ENCODE measurements at regions not wholly inside any gene's neighbourhood (a gene's known extent, or its start where the extent isn't known, plus 50 kb on each side); places are given as distances from the start of the nearest gene placed in this dataset.

DNA sequence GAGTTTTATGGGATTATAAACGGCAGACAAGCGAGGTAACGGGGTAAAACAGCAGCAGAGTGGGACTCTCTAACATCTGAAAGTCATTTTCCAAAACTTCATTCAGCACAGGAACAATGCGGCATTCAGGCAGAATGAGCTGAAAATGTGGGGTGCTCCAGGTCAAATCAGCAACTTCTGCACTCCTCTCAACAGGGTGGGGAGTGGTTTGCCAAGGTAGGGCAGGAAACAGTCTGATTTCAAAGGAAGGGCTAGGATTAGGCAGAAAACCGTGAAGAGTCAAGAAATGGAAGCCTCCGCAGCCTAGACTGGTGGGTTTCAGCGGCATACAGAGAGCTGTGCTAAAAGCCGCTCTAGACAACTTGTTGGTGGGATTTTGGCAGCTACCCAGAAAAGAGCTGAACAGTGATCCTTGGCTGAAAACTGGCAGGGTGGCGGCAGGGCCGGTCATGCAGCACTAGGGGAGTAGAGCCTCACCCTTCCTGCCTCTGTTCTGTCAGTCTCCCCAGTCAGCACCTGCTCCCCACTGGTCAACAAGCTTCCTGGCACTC is 154.2 kb upstream of the KLF12 start:
- H3K4me3 ChIP-seq (ENCODE audit: low read depth, low read length), result no peak overlapping the region
- TF ChIP-seq, protein P1, sequence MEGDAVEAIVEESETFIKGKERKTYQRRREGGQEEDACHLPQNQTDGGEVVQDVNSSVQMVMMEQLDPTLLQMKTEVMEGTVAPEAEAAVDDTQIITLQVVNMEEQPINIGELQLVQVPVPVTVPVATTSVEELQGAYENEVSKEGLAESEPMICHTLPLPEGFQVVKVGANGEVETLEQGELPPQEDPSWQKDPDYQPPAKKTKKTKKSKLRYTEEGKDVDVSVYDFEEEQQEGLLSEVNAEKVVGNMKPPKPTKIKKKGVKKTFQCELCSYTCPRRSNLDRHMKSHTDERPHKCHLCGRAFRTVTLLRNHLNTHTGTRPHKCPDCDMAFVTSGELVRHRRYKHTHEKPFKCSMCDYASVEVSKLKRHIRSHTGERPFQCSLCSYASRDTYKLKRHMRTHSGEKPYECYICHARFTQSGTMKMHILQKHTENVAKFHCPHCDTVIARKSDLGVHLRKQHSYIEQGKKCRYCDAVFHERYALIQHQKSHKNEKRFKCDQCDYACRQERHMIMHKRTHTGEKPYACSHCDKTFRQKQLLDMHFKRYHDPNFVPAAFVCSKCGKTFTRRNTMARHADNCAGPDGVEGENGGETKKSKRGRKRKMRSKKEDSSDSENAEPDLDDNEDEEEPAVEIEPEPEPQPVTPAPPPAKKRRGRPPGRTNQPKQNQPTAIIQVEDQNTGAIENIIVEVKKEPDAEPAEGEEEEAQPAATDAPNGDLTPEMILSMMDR (IDR thresholded peaks at IDR 0.05; ENCODE audit: low read depth, low read length), result no peak

DNA sequence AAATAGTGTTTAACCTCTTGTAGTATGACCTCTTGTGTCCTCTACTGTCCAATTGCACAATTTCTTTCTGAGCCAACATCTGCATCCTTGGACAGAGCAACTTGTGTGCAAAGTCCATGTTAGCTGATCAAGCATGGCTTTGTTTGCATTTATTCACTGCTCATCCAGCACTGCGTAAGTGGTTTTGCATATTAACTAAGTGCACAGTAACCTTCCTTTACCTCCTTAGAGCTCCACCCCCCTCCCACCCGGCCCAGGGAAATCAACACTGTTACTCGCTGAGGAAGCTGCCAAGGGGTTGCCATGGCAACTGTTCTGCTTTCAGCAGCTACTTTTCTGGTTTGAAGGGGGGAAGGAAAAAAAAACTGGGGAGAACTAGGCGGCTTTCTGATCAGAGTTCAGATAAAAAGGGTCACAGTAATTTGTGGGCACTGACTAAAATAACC is 153.5 kb upstream of the KLF12 start:
- TF ChIP-seq, protein P1 (IDR thresholded peaks at IDR 0.05; ENCODE audit: low read depth, low read length), result no peak
- no peak overlapping the region for H3K4me3 ChIP-seq (ENCODE audit: low read depth, low read length)

DNA sequence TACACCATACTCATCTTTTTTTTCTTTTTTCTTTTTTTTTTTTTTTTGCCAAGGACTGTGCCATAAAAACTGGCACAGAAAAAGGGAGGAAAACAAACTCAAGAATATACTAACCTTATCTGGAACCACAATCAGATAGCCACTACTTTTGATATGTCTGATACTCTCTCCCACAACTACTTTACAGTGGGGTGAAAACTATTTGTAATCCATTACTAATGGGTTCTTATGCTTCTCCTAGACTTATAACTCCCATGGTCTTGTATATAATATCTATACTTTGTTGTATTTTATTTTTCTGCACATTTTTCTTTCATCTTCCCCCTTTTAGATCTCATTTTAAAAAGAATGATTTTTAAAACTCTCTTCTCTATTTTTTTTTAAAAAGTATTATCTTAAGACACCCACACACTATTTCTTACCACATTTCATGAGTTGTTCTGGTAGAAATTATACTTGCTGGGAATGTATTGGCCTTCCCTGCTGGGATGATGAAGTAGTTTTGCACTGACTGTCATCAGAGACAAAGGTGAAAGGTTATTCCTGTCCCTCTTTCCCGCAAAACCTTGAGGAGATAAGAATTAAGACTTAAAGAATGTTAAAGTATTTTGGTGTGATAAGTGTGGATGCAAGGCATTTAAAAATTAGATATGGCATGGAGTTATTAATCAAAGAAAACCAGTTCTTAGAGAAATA is 146.7 kb upstream of the KLF12 start:
- TF ChIP-seq, protein P1 (IDR thresholded peaks at IDR 0.05; ENCODE audit: low read depth, low read length), result no peak
- no peak overlapping the region for H3K4me3 ChIP-seq (ENCODE audit: low read depth, low read length)

DNA sequence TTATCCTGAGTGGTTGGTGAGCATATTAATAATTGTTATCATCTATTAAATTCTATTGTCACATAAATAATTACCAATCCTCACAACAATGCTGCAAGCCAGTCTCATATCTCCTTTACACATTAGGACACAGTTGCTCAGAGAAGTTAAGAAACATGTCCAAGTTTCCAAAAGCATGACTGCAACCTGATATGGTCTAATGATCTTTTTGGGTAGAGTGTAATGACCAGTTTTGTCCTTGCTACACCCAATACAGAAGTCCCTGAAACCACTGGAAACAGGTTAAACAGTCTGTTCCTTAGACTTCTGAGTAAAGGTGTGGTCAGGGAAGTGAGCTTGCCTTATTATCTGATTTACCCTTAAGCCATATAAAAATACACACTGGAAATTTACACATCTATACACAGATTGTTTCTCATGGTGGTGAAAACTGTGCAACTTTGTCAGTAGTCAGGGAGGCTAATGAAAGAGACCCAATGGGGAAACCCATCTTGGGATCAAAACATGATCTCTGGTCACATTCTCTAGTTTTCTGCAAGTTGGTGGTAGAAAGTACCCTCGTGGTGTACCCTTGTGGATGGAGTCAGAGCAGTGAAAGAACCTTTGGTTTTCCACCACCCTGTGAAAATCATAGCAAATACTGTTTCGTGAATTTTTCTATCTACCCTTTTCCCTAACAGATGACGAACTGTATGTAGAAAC is 146.0 kb upstream of the KLF12 start:
- no peak overlapping the region for H3K4me3 ChIP-seq (ENCODE audit: low read depth, low read length)
- TF ChIP-seq, protein P1 (IDR thresholded peaks at IDR 0.05; ENCODE audit: low read depth, low read length), result no peak

DNA sequence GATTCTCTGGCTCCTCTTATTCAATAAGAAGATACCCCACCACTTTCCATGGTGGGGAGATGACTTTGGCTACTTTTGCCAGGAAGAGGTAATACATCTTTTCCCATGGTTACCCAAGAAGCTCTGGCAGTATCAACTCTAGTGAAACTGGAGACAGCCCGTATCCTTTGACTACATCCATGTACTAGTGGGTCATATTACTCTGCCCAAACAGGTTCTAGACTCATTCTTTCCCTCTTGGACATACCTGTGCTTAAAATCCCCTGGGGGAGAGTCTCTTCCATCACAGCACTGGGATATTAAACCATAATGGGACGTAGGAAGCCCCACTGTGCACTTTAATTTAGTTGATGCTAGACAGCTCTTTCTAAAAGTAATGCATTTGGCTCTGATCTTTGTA is 144.7 kb upstream of the KLF12 start:
- no peak overlapping the region for H3K4me3 ChIP-seq (ENCODE audit: low read depth, low read length)
- TF ChIP-seq, protein P1 (IDR thresholded peaks at IDR 0.05; ENCODE audit: low read depth, low read length), result no peak

DNA sequence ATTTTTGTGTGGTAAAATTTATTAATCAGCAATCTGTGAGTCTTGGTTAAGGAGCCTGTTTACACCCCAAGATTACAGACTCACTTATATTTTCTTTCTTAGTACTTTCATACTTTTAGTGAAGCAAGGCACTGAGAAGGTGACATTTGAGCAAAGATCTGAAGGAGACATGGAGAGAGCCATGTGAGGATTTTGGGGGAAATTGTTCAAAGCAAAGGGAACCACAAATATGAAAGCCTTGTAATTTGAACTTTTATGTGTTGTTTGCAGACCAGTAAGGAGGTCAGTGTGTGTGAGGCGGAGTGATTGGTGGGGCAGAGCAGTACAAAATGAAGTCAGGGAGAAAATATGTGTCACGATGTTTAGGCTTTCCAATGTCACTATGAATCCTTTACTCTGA is 140.7 kb upstream of the KLF12 start:
- TF ChIP-seq, protein P1 (IDR thresholded peaks at IDR 0.05; ENCODE audit: low read depth, low read length), result no peak
- no peak overlapping the region for H3K4me3 ChIP-seq (ENCODE audit: low read depth, low read length)

DNA sequence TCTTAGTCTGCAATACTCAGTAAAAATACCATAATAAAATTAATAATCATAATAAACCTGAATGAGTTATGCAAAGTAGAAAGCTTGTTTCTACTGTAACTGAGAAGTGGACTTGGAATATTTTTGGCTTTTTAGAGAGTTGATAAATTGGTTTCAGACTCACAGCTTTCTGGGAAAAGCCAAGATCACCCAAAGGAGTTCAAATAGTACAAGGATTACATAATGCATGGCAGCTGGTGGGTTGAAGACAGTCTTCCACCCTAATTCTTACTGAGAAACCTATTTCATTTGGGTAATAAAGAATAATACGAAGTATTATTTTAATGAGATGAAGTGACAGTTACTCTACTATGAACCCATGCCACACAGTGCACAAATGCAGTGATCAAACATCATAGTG is 139.4 kb upstream of the KLF12 start:
- TF ChIP-seq, protein P1 (IDR thresholded peaks at IDR 0.05; ENCODE audit: low read depth, low read length), result no peak

More for the DNA sequence above, 139.4 kb upstream of the KLF12 start:
- H3K4me3 ChIP-seq (ENCODE audit: low read depth, low read length), result no peak overlapping the region
